Inferior parietal cortex (tissue), 1 donor: ENCODE measurements at regions not wholly inside any gene's neighbourhood (a gene's known extent, or its start where the extent isn't known, plus 50 kb on each side); places are given as distances from the start of the nearest gene placed in this dataset.

Experiments
- DNase-seq: peaks from one replicate; pipeline ENCODE4 v3.0.0-alpha.2; 2016; ENCODE audit errors: extremely low spot score

DNA sequence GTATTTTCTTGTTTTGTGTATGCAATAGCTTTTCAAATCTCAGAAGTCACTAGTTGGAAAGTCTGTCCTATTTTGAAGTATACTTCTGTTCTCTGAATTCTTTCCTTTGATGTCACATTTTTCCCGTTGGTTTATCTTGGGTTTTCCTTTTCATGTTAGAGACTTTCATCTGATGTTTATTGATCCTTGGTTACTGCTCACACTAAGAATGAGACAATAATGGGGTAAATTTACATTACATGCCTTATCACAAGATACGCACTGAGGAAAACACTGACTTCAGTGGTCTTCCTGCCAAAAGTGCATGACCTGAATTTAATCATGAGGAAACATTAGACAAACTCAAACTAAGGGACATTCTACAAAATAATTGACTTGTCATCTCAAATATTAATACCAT, 63.5 kb upstream of the C1GALT1 start:
- no peak for DNase-seq

DNA sequence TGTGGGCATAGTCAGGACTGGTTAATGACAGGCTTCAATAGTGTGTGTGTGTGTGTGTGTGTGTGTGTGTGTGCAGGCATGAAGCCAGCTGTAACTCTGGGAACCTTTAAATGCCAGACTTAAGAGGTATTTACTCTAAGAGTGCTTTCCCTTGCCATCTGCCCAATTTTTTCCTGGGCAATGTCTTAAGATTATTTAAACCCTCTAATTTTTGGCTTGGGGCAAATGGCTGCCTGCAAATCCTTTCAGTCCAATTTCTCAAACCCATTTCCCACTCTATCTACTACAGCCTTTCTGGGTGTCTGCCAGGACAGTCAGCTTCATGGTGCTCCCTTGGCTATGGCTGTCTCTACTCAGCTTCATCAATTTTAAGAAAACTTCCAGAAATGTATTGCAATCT, 62.6 kb upstream of the C1GALT1 start:
- no peak for DNase-seq

DNA sequence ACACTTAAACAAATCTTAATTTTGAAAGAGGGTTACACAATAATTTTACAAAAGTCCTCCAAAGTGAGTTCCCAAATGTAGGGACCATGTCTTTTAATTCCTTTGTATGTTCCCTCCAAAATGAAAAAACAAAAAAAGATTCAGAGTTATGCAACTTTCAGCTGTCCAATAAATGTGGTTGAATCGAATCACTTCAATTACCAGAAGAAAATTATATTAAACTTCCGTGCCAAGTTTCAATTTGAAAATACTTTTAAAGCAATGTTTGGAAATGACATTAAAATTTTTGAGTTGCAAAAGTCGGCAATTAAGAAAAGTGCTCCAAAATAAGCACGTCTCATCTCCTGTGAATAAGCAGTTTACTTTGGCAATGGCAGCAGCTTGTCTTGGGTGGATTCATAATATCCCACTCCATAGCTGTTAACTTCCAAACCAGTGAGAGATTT, 60.3 kb upstream of the C1GALT1 start:
- DNase-seq: no peak

DNA sequence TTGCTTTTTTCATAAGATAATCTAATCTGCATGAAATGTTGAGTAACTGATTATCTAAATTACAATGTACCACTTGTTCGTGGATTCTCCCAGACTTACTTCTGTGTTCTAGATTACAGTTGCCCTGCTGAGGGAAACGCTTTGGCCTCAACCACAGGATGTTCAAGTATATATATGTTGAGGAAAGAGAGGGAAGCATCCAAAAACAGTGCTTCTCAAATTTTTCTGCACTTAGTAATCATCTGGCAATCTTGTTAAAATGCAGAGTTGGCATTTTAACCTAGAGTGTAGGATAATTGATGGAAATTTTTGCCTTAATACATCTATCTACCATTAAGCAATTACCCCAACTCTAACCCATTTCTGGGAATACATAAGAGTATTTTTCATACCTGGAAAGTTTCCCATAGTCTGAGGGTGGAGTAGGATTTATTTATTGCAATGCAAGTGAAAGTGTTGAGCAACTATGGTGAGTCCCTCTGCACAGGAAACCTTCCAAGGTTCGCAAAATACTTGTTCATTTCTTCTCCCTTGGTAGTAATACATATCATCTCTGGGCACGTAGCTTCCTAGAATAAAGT, 59.6 kb upstream of the C1GALT1 start:
- no peak for DNase-seq

DNA sequence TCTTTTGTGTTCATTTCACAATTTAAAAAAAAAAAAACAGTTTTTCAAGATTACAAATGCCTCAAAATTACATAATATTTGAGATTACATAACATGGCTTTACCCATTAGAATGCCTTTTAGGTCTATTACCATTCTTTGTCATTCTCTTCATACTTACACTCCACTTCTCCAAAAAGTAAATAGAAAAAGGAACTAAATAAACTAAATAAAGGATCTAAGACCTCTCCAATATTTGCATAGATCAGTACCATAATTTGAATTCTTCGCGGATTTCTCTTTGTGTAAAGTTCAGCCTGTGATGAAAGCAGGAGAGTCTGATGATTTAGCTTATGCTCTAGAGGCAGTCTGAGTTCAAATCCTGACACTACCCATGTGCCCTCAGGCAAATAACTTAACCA, 56.4 kb upstream of the C1GALT1 start:
- no peak for DNase-seq

DNA sequence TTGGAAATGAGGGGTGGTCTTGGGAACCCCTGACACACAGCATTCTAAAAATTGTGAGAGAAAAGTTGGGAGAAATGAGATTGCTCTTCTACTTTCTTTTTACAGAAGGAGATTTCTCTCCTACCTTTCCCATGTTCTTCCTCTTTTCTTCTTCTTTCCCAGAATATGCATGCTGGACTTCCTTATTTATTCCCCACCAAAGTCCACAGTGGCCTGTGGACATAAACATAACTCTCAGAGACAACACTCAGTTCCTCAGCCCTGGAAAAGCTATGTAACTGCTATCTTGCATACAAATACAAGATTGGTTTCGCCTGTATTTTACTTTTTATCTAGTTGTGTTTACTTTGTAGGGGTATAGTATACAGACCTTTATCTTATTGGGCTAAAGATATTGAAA, 54.6 kb upstream of the C1GALT1 start:
- DNase-seq: no peak

DNA sequence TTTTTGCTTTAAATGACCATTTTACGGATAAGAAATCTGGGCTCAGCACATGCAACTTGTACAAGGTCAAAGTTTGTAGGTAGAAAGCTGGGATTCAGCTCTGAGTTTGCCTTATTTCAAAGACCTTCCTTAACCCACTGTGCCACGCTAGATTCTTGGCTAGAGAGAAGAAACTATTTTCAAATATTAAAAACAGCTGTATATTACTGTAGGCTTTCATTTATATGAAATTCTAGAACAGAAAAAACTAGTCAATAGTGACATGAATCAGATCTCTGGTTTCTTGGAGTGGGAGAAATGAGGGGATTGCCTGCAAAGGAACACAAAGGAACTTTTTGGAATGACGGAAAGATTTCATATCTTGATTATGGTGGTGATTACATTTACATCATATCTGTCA, 53.0 kb upstream of the C1GALT1 start:
- no peak for DNase-seq

DNA sequence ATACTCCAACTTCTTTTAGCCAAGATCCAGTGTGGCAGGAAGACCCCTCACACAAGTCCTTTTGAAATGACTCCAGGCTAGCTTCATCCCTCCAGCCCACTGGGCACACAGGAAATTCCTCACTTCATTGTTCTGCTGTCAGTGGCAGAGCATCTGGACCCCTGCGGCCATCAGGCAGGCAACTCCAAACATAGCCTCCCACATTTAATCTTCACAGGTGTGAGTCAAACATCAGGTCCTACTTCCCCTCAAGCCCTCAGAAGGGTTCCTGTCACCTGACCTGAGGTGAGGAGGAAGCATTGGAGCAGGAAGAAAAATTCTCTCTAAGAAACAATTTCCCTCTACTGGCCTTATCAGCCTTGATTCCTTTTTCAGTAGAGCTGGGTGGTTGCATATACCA, 51.1 kb upstream of the C1GALT1 start:
- DNase-seq: no peak
